A673 (cell line): ENCODE measurements at regions not wholly inside any gene's neighbourhood (a gene's known extent, or its start where the extent isn't known, plus 50 kb on each side); places are given as distances from the start of the nearest gene placed in this dataset.

Experiments
- BruUV-seq: library from RNA; stranded (reverse); fragments of 400-500 nt; replicated peaks from 2 replicates; lab custom pipeline; 2021; lab: Mats Ljungman, UMichigan
- CTCF ChIA-PET: fragments of 300-600 bp; sonication (Branson Sonifier 250); formaldehyde crosslinking; loops from one replicate; lab custom pipeline; 2022; ENCODE audit warnings: antibody characterized with exemption; lab: Charles Lee
- POLR2A ChIA-PET: fragments of 300-600 bp; sonication (Branson Sonifier 250); formaldehyde crosslinking; loops from one replicate; lab custom pipeline; 2022; ENCODE audit warnings: antibody characterized with exemption; ENCODE audit not compliant: low non-redundant PET; lab: Charles Lee
- DNase-seq: peaks from one replicate; pipeline ENCODE4 v3.0.0-alpha.2; 2015; ENCODE audit warnings: low spot score
- H3K27ac ChIP-seq: fragments of 200-600 bp; sonication (generic); 2 replicates; pipeline ENCODE4 v1.5.1; 2016; ENCODE audit warnings: mixed run types, low read depth, mild to moderate bottlenecking, mixed read lengths, antibody characterized with exemption, low read length; ENCODE audit not compliant: poor library complexity, severe bottlenecking
- H3K27me3 ChIP-seq: fragments of 200-600 bp; sonication (generic); replicated peaks from 2 replicates; pipeline ENCODE4 v1.6.1; 2017; ENCODE audit warnings: mixed run types, low read depth, mild to moderate bottlenecking, mixed read lengths, antibody characterized with exemption, low read length; ENCODE audit not compliant: insufficient read depth, poor library complexity
- H3K36me3 ChIP-seq: fragments of 200-600 bp; sonication (generic); 2 replicates; pipeline ENCODE4 v1.6.1; 2016; ENCODE audit warnings: mixed run types, mild to moderate bottlenecking, mixed read lengths, antibody characterized with exemption, low read length; ENCODE audit not compliant: insufficient read depth, poor library complexity, severe bottlenecking
- H3K4me1 ChIP-seq: fragments of 200-600 bp; sonication (generic); 2 replicates; pipeline ENCODE4 v1.6.1; 2017; ENCODE audit warnings: mixed run types, mild to moderate bottlenecking, mixed read lengths, antibody characterized with exemption, low read length; ENCODE audit not compliant: insufficient read depth, poor library complexity, severe bottlenecking
- H3K4me3 ChIP-seq: fragments of 200-600 bp; sonication (generic); 2 replicates; pipeline ENCODE4 v1.5.1; 2016; ENCODE audit warnings: low read depth, mixed run types, mild to moderate bottlenecking, mixed read lengths, low read length; ENCODE audit not compliant: poor library complexity, severe bottlenecking
- H3K9me3 ChIP-seq: fragments of 200-600 bp; sonication (generic); 2 replicates; pipeline ENCODE4 v1.6.1; 2016; ENCODE audit warnings: mixed run types, low read depth, mild to moderate bottlenecking, mixed read lengths, antibody characterized with exemption, low read length; ENCODE audit not compliant: poor library complexity, severe bottlenecking
- CTCF ChIP-seq: fragments of 300-800, 200-600 bp; sonication (generic); conservative IDR thresholded peaks from 2 replicates; pipeline ENCODE4 v1.5.1; 2017; ENCODE audit warnings: low read depth, mild to moderate bottlenecking, antibody characterized with exemption, low read length, moderate library complexity, mixed read lengths
- EZH2 ChIP-seq: fragments of 200-600 bp; sonication (generic); IDR thresholded peaks from 2 replicates; pipeline ENCODE4 v1.6.1; 2017; ENCODE audit warnings: borderline replicate concordance, low read depth, mild to moderate bottlenecking, mixed read lengths, antibody characterized with exemption, low read length; ENCODE audit not compliant: poor library complexity, severe bottlenecking
- intact Hi-C: fragments of 100-400 bp; cut with micrococcal nuclease; formaldehyde crosslinking; loops from one replicate; pipeline ENCODE4 v1.10.0; 2022; ENCODE audit not compliant: unreplicated experiment

GRCh38 chr4:52317361-52317879 lies 266.3 kb downstream of the SPATA18 start:
- intact Hi-C loops: no loop called here
- Histone ChIP-seq H3K27me3 (no peaks in the 10 kb centered on the region), H3K4me1 (no peaks in the 10 kb centered on the region), H3K4me3 (no peak overlapping the region), H3K36me3 (no peaks in the 10 kb centered on the region), H3K9me3 (no peaks in the 10 kb centered on the region), H3K27ac (no peak overlapping the region)
- DNase-seq: no peak
- TF ChIP-seq EZH2 (no peak), CTCF (no peak)
- POLR2A ChIA-PET: no interaction called here
- BruUV-seq: no TSS peak
- CTCF ChIA-PET: no interaction called here

- no TSS peak for BruUV-seq
- DNase-seq: no peak
- CTCF ChIA-PET: no interaction called here
- TF ChIP-seq CTCF: no peak
- no peak for TF ChIP-seq EZH2
- H3K4me3 ChIP-seq: no peak overlapping the region
- no peaks in the 10 kb centered on the region for H3K36me3 ChIP-seq
- intact Hi-C loops: no loop called here
- no peaks in the 10 kb centered on the region for H3K9me3 ChIP-seq
- H3K27me3 ChIP-seq: no peaks in the 10 kb centered on the region
- H3K27ac ChIP-seq: no peak overlapping the region
- no peaks in the 10 kb centered on the region for H3K4me1 ChIP-seq
- POLR2A ChIA-PET: no interaction called here
Measured at GRCh38 chr4:52317981-52318380, 266.9 kb downstream of the SPATA18 start.

GRCh38 chr4:52329894-52330293 lies 278.8 kb downstream of the SPATA18 start:
- Histone ChIP-seq H3K9me3 (no peaks in the 10 kb centered on the region), H3K4me3 (no peak overlapping the region), H3K4me1 (no peaks in the 10 kb centered on the region), H3K27me3 (no peaks in the 10 kb centered on the region), H3K27ac (no peak overlapping the region), H3K36me3 (no peaks in the 10 kb centered on the region)
- no TSS peak for BruUV-seq
- ChIA-PET POLR2A (no interaction called here), CTCF (no interaction called here)
- no peak for DNase-seq
- intact Hi-C loops: loop anchor here (1.0 kb wide), 1 partner anchor 16 kb away; no protein-coding TSS in a partner anchor
- TF ChIP-seq CTCF: no peak
- no peak for TF ChIP-seq EZH2
